ENCODE measurements at regions not wholly inside any gene's neighbourhood (a gene's known extent, or its start where the extent isn't known, plus 50 kb on each side); places are given as distances from the start of the nearest gene placed in this dataset.

- TF ChIP-seq, protein P1, sequence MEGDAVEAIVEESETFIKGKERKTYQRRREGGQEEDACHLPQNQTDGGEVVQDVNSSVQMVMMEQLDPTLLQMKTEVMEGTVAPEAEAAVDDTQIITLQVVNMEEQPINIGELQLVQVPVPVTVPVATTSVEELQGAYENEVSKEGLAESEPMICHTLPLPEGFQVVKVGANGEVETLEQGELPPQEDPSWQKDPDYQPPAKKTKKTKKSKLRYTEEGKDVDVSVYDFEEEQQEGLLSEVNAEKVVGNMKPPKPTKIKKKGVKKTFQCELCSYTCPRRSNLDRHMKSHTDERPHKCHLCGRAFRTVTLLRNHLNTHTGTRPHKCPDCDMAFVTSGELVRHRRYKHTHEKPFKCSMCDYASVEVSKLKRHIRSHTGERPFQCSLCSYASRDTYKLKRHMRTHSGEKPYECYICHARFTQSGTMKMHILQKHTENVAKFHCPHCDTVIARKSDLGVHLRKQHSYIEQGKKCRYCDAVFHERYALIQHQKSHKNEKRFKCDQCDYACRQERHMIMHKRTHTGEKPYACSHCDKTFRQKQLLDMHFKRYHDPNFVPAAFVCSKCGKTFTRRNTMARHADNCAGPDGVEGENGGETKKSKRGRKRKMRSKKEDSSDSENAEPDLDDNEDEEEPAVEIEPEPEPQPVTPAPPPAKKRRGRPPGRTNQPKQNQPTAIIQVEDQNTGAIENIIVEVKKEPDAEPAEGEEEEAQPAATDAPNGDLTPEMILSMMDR (IDR thresholded peaks at IDR 0.05): no peak
- no peak for TF ChIP-seq POLR2A (IDR thresholded peaks at IDR 0.05)
These were observed 66.4 kb upstream of the STMND1 start for GRCh38 chr6:17035257-17036064.

Data from adrenal gland (tissue), 5 donors.